ENCODE measurements at regions not wholly inside any gene's neighbourhood (a gene's known extent, or its start where the extent isn't known, plus 50 kb on each side); places are given as distances from the start of the nearest gene placed in this dataset.

DNA sequence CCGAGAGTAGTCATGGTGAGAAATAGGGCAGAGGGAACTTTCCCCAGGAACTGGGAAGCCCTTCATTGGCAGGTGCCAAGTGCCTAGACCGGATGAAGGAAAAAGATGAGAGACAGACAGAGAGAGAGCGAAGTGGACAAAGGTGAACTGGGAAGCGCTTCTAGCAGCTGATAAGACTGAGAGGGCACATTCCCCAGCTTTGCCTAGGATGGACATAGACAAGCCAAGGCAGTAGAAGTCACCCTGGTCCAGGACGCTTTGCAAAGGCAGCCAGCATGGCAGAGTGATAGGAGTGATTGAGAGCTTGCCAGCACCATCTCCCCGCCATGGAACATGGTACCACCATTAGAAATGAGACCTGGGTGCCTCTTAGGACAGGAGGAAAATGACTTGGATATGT is 372.8 kb upstream of the MGMT start:
- Histone ChIP-seq H2AFZ (ENCODE audit: low read depth, low read length) (no peak overlapping the region), H4K20me1 (replicated peaks; ENCODE audit: control insufficient read depth, insufficient read depth, low read length) (no peaks in the 10 kb centered on the region; the same call in 1 of the 2 replicates), H3K79me2 (ENCODE audit: control insufficient read depth, insufficient read depth, low read length) (no peaks in the 10 kb centered on the region), H3K4me3 (no peak overlapping the region), H3K9me3 (replicated peaks; ENCODE audit: control insufficient read depth, insufficient read depth, low read depth, low read length) (no peaks in the 10 kb centered on the region), H3K27me3 (ENCODE audit: control insufficient read depth in 2 of 2, insufficient read depth in 2 of 2, low read length in 2 of 2) (peaks cover 0 to 4% of the 10 kb centered on the region in 2 experiments; a peak in 2 of 5 replicates), H3K4me2 (ENCODE audit: insufficient read depth, low read length) (no peak overlapping the region), H3K36me3 (ENCODE audit: control insufficient read depth, insufficient read depth, low read length) (no peaks in the 10 kb centered on the region), H3K27ac (ENCODE audit: extremely low read depth, low read depth, low read length) (no peak overlapping the region), H3K4me1 (replicated peaks in 1 of 2; ENCODE audit: control insufficient read depth in 2 of 2, insufficient read depth in 2 of 2, low read length in 2 of 2) (no peaks in the 10 kb centered on the region), H3K9me1 (ENCODE audit: control insufficient read depth, insufficient read depth, low read length) (no peaks in the 10 kb centered on the region), H3K9ac (ENCODE audit: insufficient read depth in 1 of 2, low read depth in 2 of 2, low read length in 2 of 2) (no peak overlapping the region)
- WGBS (ENCODE audit: insufficient coverage, low coverage, missing lambda C conversion rate): 0% methylated on average over 5 of the region's 6 CpGs
- ChIA-PET CTCF (ENCODE audit: low intra/inter-chr PET ratio) (no interaction called here), POLR2A (no interaction called here)
- DNase-seq (ENCODE audit: extremely low read depth in 1 of 4, low spot score in 3 of 4) (no peak), FAIRE-seq (no peak), ATAC-seq (no peak)
- BruUV-seq (replicated peaks): no TSS peak
- in situ Hi-C loops (cut with MboI) (loop anchor here (5.0 kb wide), 1 partner anchor 53 kb away; no protein-coding TSS in a partner anchor), intact Hi-C loops (cut with micrococcal nuclease) (no loop called here)
- TF ChIP-seq KLF1 (tag; IDR thresholded peaks at IDR 0.05) (no peak), TEAD4 (IDR thresholded peaks at IDR 0.05; ENCODE audit: low read length) (no peak), TEAD4 (CRISPR knock-in tag; IDR thresholded peaks at IDR 0.05; ENCODE audit: borderline replicate concordance) (no peak), KDM2B (CRISPR knock-in tag; IDR thresholded peaks at IDR 0.05) (no peak), TBL1XR1 (IDR thresholded peaks at IDR 0.05; ENCODE audit: low read length in 2 of 2) (no peak), ZBTB7A (IDR thresholded peaks at IDR 0.05; ENCODE audit: borderline replicate concordance, control insufficient read depth, low read depth, low read length) (no peak), SNRNP70 (optimal IDR thresholded peaks at IDR 0.05; ENCODE audit: low read depth, low read length) (no peak)
- TF ChIP-seq, protein P1, sequence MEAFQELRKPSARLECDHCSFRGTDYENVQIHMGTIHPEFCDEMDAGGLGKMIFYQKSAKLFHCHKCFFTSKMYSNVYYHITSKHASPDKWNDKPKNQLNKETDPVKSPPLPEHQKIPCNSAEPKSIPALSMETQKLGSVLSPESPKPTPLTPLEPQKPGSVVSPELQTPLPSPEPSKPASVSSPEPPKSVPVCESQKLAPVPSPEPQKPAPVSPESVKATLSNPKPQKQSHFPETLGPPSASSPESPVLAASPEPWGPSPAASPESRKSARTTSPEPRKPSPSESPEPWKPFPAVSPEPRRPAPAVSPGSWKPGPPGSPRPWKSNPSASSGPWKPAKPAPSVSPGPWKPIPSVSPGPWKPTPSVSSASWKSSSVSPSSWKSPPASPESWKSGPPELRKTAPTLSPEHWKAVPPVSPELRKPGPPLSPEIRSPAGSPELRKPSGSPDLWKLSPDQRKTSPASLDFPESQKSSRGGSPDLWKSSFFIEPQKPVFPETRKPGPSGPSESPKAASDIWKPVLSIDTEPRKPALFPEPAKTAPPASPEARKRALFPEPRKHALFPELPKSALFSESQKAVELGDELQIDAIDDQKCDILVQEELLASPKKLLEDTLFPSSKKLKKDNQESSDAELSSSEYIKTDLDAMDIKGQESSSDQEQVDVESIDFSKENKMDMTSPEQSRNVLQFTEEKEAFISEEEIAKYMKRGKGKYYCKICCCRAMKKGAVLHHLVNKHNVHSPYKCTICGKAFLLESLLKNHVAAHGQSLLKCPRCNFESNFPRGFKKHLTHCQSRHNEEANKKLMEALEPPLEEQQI (IDR thresholded peaks at IDR 0.05): no peak
- TF ChIP-seq, protein P2, sequence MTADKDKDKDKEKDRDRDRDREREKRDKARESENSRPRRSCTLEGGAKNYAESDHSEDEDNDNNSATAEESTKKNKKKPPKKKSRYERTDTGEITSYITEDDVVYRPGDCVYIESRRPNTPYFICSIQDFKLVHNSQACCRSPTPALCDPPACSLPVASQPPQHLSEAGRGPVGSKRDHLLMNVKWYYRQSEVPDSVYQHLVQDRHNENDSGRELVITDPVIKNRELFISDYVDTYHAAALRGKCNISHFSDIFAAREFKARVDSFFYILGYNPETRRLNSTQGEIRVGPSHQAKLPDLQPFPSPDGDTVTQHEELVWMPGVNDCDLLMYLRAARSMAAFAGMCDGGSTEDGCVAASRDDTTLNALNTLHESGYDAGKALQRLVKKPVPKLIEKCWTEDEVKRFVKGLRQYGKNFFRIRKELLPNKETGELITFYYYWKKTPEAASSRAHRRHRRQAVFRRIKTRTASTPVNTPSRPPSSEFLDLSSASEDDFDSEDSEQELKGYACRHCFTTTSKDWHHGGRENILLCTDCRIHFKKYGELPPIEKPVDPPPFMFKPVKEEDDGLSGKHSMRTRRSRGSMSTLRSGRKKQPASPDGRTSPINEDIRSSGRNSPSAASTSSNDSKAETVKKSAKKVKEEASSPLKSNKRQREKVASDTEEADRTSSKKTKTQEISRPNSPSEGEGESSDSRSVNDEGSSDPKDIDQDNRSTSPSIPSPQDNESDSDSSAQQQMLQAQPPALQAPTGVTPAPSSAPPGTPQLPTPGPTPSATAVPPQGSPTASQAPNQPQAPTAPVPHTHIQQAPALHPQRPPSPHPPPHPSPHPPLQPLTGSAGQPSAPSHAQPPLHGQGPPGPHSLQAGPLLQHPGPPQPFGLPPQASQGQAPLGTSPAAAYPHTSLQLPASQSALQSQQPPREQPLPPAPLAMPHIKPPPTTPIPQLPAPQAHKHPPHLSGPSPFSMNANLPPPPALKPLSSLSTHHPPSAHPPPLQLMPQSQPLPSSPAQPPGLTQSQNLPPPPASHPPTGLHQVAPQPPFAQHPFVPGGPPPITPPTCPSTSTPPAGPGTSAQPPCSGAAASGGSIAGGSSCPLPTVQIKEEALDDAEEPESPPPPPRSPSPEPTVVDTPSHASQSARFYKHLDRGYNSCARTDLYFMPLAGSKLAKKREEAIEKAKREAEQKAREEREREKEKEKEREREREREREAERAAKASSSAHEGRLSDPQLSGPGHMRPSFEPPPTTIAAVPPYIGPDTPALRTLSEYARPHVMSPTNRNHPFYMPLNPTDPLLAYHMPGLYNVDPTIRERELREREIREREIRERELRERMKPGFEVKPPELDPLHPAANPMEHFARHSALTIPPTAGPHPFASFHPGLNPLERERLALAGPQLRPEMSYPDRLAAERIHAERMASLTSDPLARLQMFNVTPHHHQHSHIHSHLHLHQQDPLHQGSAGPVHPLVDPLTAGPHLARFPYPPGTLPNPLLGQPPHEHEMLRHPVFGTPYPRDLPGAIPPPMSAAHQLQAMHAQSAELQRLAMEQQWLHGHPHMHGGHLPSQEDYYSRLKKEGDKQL (CRISPR knock-in tag; IDR thresholded peaks at IDR 0.05; ENCODE audit: borderline replicate concordance): no peak

Data from K562 (cell line).